ENCODE measurements at regions not wholly inside any gene's neighbourhood (a gene's known extent, or its start where the extent isn't known, plus 50 kb on each side); places are given as distances from the start of the nearest gene placed in this dataset.
"Not testable (repeated sequence)": the region's sequence is repeated elsewhere in the genome, so short reads cannot be mapped to it uniquely, and the experiment has no call there.

DNA sequence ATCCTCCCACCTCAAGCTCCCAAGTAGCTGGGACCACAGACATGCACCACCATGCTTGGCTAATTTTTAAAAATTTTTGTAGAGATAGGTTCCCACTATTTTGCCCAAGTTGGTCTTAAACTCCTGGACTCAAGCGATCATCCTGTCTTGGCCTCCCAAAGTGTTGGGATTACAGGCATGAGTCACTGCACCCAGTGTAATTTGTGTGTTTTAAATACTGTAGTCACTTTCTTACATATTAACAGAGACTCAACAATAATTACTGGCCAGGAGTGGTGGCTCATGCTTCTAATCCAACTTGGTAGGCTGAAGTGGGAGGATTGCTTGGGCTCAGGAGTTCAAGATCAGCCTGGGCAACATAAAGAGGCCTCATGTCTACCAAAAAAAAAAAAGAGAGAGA lies 293.0 kb downstream of the RDH14 start:
- H3K27me3 ChIP-seq (ENCODE audit: control insufficient read depth, low read length): no peaks in the 10 kb centered on the region
- no peaks in the 10 kb centered on the region for H3K79me2 ChIP-seq (ENCODE audit: control insufficient read depth, low read length)
- no peaks in the 10 kb centered on the region for H4K20me1 ChIP-seq (ENCODE audit: control insufficient read depth, insufficient read depth, low read depth, low read length)
- TF ChIP-seq EZH2phosphoT487 (IDR thresholded peaks at IDR 0.05; ENCODE audit: borderline replicate concordance, low read length): no peak
- TF ChIP-seq, protein P1, sequence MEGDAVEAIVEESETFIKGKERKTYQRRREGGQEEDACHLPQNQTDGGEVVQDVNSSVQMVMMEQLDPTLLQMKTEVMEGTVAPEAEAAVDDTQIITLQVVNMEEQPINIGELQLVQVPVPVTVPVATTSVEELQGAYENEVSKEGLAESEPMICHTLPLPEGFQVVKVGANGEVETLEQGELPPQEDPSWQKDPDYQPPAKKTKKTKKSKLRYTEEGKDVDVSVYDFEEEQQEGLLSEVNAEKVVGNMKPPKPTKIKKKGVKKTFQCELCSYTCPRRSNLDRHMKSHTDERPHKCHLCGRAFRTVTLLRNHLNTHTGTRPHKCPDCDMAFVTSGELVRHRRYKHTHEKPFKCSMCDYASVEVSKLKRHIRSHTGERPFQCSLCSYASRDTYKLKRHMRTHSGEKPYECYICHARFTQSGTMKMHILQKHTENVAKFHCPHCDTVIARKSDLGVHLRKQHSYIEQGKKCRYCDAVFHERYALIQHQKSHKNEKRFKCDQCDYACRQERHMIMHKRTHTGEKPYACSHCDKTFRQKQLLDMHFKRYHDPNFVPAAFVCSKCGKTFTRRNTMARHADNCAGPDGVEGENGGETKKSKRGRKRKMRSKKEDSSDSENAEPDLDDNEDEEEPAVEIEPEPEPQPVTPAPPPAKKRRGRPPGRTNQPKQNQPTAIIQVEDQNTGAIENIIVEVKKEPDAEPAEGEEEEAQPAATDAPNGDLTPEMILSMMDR (IDR thresholded peaks at IDR 0.05; ENCODE audit: low read depth, low read length, poor library complexity, severe bottlenecking): no peak
- no peaks in the 10 kb centered on the region for H3K9me2 ChIP-seq (replicated peaks; ENCODE audit: control insufficient read depth, low read length)
- no peaks in the 10 kb centered on the region for H3K4me1 ChIP-seq (ENCODE audit: control insufficient read depth, low read length)
- H3K27ac ChIP-seq (ENCODE audit: low read depth, low read length): no peak overlapping the region
- H3K36me3 ChIP-seq (ENCODE audit: control insufficient read depth, low read length): no peaks in the 10 kb centered on the region
- H3K9me3 ChIP-seq (ENCODE audit: control insufficient read depth, insufficient read depth, low read length): no peaks in the 10 kb centered on the region
- no peak overlapping the region for H3K4me2 ChIP-seq (ENCODE audit: low read length)
- no peaks in the 10 kb centered on the region for H3F3A ChIP-seq (ENCODE audit: control insufficient read depth, insufficient read depth)
- H3K4me3 ChIP-seq (ENCODE audit: low read length): no peak overlapping the region

GRCh38 chr2:18266699-18267098 lies 293.8 kb downstream of the RDH14 start:
- not testable (repeated sequence) for H3K9me3 ChIP-seq (ENCODE audit: control insufficient read depth, insufficient read depth, low read length); H3K27ac ChIP-seq (ENCODE audit: low read depth, low read length); H3K36me3 ChIP-seq (ENCODE audit: control insufficient read depth, low read length); H3K79me2 ChIP-seq (ENCODE audit: control insufficient read depth, low read length); H3K9me2 ChIP-seq (replicated peaks; ENCODE audit: control insufficient read depth, low read length); H3F3A ChIP-seq (ENCODE audit: control insufficient read depth, insufficient read depth); H4K20me1 ChIP-seq (ENCODE audit: control insufficient read depth, insufficient read depth, low read depth, low read length); H3K4me1 ChIP-seq (ENCODE audit: control insufficient read depth, low read length); H3K27me3 ChIP-seq (ENCODE audit: control insufficient read depth, low read length); H3K4me3 ChIP-seq (ENCODE audit: low read length); H3K4me2 ChIP-seq (ENCODE audit: low read length)

DNA sequence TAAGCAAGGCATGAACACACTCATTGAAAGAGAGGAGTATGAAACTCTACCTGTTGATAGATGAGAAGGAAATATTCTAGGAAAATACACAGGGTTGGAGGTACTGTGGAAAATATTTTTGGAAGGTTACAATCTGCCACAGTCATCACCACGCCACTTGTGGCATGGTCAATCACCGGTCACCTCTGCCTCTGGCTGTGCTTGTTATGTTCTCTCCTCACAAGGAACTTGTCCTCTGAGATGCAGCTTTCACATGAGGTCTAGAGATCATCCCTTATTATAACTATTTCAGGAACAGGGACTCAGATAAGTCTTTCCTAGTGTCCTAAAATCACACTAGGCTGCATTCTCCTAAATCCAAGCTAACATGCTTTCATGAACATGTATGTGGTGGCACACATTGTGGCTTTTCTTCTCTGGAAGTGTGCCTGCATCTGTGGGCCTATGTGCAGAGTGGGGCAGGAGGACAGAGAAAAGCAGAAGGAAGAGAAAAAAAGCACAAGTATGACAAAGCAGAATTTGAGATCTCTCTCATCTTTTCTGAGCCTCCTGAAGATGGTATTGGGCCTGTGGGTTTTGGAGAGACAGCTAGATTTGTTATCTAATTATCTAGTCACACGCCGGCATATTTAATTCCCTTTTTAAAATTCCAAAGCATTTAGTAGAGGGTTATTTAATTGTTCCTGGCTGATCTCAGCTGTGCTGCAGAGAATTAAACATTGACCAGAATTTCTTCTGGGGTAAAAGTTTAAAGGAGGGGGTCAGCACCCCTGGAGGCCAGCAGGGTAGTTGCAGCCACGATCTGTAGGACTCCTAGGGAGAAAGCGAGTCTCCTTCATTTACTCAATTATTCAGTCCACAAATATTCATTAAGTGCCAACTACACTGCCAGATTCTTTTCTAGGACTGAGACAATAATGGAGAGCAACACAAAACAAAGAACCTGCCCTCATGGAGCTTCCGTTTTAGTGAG lies 294.6 kb downstream of the RDH14 start:
- H3K27ac ChIP-seq (ENCODE audit: low read depth, low read length): no peak overlapping the region
- no peaks in the 10 kb centered on the region for H3K9me3 ChIP-seq (ENCODE audit: control insufficient read depth, insufficient read depth, low read length)
- no peaks in the 10 kb centered on the region for H3K9me2 ChIP-seq (replicated peaks; ENCODE audit: control insufficient read depth, low read length)
- H3K4me2 ChIP-seq (ENCODE audit: low read length): no peak overlapping the region
- H4K20me1 ChIP-seq (ENCODE audit: control insufficient read depth, insufficient read depth, low read depth, low read length): no peaks in the 10 kb centered on the region
- TF ChIP-seq EZH2phosphoT487 (IDR thresholded peaks at IDR 0.05; ENCODE audit: borderline replicate concordance, low read length): no peak
- TF ChIP-seq, protein P1 (IDR thresholded peaks at IDR 0.05; ENCODE audit: low read depth, low read length, poor library complexity, severe bottlenecking): no peak
- no peaks in the 10 kb centered on the region for H3K4me1 ChIP-seq (ENCODE audit: control insufficient read depth, low read length)
- H3K27me3 ChIP-seq (ENCODE audit: control insufficient read depth, low read length): no peaks in the 10 kb centered on the region
- no peaks in the 10 kb centered on the region for H3K36me3 ChIP-seq (ENCODE audit: control insufficient read depth, low read length)
- H3K4me3 ChIP-seq (ENCODE audit: low read length): no peak overlapping the region
- no peaks in the 10 kb centered on the region for H3F3A ChIP-seq (ENCODE audit: control insufficient read depth, insufficient read depth)
- H3K79me2 ChIP-seq (ENCODE audit: control insufficient read depth, low read length): no peaks in the 10 kb centered on the region

DNA sequence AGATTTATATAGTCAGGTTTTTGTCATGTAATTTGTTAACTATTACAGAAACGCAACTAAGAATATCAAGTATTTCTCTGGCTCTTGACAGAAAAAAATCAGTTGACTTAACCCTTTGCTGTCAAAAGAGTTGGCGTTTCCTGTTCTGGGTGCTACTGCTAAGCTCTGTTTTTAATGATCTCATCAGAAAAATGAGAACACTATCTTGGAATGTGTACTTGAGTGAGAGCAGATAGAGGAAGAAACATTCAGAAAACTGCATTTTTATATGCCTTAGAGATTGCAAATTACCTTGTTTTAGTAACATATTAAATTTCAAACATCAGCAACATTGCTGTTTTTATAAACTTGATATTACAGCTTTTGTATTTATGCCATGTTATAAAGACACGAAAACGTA lies 297.9 kb downstream of the RDH14 start:
- no peaks in the 10 kb centered on the region for H3K4me1 ChIP-seq (ENCODE audit: control insufficient read depth, low read length)
- no peaks in the 10 kb centered on the region for H3K36me3 ChIP-seq (ENCODE audit: control insufficient read depth, low read length)
- H3K79me2 ChIP-seq (ENCODE audit: control insufficient read depth, low read length): no peaks in the 10 kb centered on the region
- no peaks in the 10 kb centered on the region for H3K9me3 ChIP-seq (ENCODE audit: control insufficient read depth, insufficient read depth, low read length)
- TF ChIP-seq, protein P1 (IDR thresholded peaks at IDR 0.05; ENCODE audit: low read depth, low read length, poor library complexity, severe bottlenecking): no peak
- TF ChIP-seq EZH2phosphoT487 (IDR thresholded peaks at IDR 0.05; ENCODE audit: borderline replicate concordance, low read length): no peak
- no peaks in the 10 kb centered on the region for H3K9me2 ChIP-seq (replicated peaks; ENCODE audit: control insufficient read depth, low read length)
- no peaks in the 10 kb centered on the region for H4K20me1 ChIP-seq (ENCODE audit: control insufficient read depth, insufficient read depth, low read depth, low read length)
- H3K4me3 ChIP-seq (ENCODE audit: low read length): no peak overlapping the region
- no peaks in the 10 kb centered on the region for H3K27me3 ChIP-seq (ENCODE audit: control insufficient read depth, low read length)
- no peaks in the 10 kb centered on the region for H3F3A ChIP-seq (ENCODE audit: control insufficient read depth, insufficient read depth)
- H3K4me2 ChIP-seq (ENCODE audit: low read length): no peak overlapping the region
- H3K27ac ChIP-seq (ENCODE audit: low read depth, low read length): no peak overlapping the region
